H1 (cell line): ENCODE measurements at regions not wholly inside any gene's neighbourhood (a gene's known extent, or its start where the extent isn't known, plus 50 kb on each side); places are given as distances from the start of the nearest gene placed in this dataset.

ENCODE experiments used
- CTCF ChIA-PET: fragments of 300-600 bp; sonication (Branson Sonifier 250); formaldehyde crosslinking; loops from one replicate; lab custom pipeline; 2021; ENCODE audit not compliant: partially characterized antibody; lab: Charles Lee
- POLR2A ChIA-PET: fragments of 300-600 bp; sonication (Branson Sonifier 250); formaldehyde crosslinking; loops from one replicate; lab custom pipeline; 2021; ENCODE audit warnings: inconsistent platforms; ENCODE audit not compliant: partially characterized antibody; lab: Charles Lee
- DNase-seq, 2 experiments: peaks; one replicate each; pipeline versions ENCODE4 v3.0.0 to v3.0.0-alpha.2; 2010 to 2022; ENCODE audit warnings: low spot score in 2 of 2, low read depth in 1 of 2, mixed read lengths in 1 of 2
- FAIRE-seq: peaks from 2 replicates; lab custom pipeline; 2011; peaks lifted over from hg19 to GRCh38; lab: Jason Lieb, UNC
- H2AFZ ChIP-seq: 2 replicates; pipeline ENCODE4 v1.8.1; 2012; ENCODE audit warnings: low read length, inconsistent platforms
- H2AK5ac ChIP-seq: 2 replicates; pipeline ENCODE4 v1.6.1; 2013; ENCODE audit warnings: low read depth, low read length
- H2BK120ac ChIP-seq: replicated peaks from 2 replicates; pipeline ENCODE3; 2013; ENCODE audit warnings: low read depth, low read length, inconsistent platforms
- H2BK12ac ChIP-seq: 2 replicates; pipeline ENCODE4 v1.6.1; 2013; ENCODE audit warnings: low read depth, low read length
- H2BK15ac ChIP-seq: 2 replicates; pipeline ENCODE4 v1.6.1; 2013; ENCODE audit warnings: low read length
- H2BK20ac ChIP-seq: 2 replicates; pipeline ENCODE4 v1.6.1; 2013; ENCODE audit warnings: low read length
- H2BK5ac ChIP-seq: 2 replicates; pipeline ENCODE4 v1.6.1; 2013; ENCODE audit warnings: low read depth, low read length
- H3K14ac ChIP-seq: 2 replicates; pipeline ENCODE4 v1.6.1; 2013; ENCODE audit warnings: inconsistent platforms; ENCODE audit not compliant: insufficient read length
- H3K18ac ChIP-seq: 2 replicates; pipeline ENCODE4 v1.6.1; 2013; ENCODE audit warnings: low read length; ENCODE audit errors: extremely low read depth
- H3K23ac ChIP-seq: 2 replicates; pipeline ENCODE4 v1.6.1; 2013; ENCODE audit warnings: inconsistent platforms; ENCODE audit not compliant: insufficient read length
- H3K23me2 ChIP-seq: 2 replicates; pipeline ENCODE4 v1.6.1; 2013; ENCODE audit warnings: low read depth, low read length
- H3K27ac ChIP-seq: 2 replicates; pipeline ENCODE4 v1.6.1; 2011; ENCODE audit warnings: low read depth, low read length, inconsistent platforms
- H3K27me3 ChIP-seq, 4 experiments: replicated peaks in 1 of 4; 1 replicate in 1 of 4; 2 replicates in 3 of 4; pipeline versions ENCODE4 v1.6.1 to v1.8.1; 2011 to 2013; ENCODE audit warnings: low read length in 3 of 4, mild to moderate bottlenecking in 3 of 4, inconsistent platforms in 2 of 4, mixed read lengths in 2 of 4, moderate library complexity in 1 of 4; ENCODE audit not compliant: control insufficient read depth in 3 of 4, insufficient read depth in 3 of 4; ENCODE audit errors: extremely low read depth in 1 of 4
- H3K36me3 ChIP-seq, 4 experiments: 2 replicates each; pipeline versions ENCODE4 v1.6.1 to v1.8.1; 2011 to 2013; ENCODE audit warnings: mild to moderate bottlenecking in 4 of 4, low read length in 3 of 4, moderate library complexity in 2 of 4, control low read depth in 1 of 4, inconsistent platforms in 1 of 4; ENCODE audit not compliant: insufficient read depth in 4 of 4, control insufficient read depth in 2 of 4
- H3K4ac ChIP-seq: replicated peaks from 2 replicates; pipeline ENCODE3; 2013; ENCODE audit warnings: low read length, low read depth, mixed read lengths, inconsistent platforms; ENCODE audit not compliant: insufficient read length
- H3K4me1 ChIP-seq, 4 experiments: replicated peaks in 1 of 4; 1 replicate in 1 of 4; 2 replicates in 3 of 4; pipeline versions ENCODE4 v1.6.1 to v1.8.1; 2011 to 2013; ENCODE audit warnings: low read length in 3 of 4, inconsistent platforms in 2 of 4, mixed read lengths in 1 of 4; ENCODE audit not compliant: insufficient read depth in 4 of 4, control insufficient read depth in 3 of 4
- H3K4me2 ChIP-seq, 2 experiments: 2 replicates each; pipeline versions ENCODE4 v1.6.1 to v1.8.1; 2011 to 2013; ENCODE audit warnings: low read depth in 2 of 2, low read length in 2 of 2, control low read depth in 1 of 2, inconsistent platforms in 1 of 2, mild to moderate bottlenecking in 1 of 2; ENCODE audit not compliant: insufficient read depth in 1 of 2
- H3K4me3 ChIP-seq, 4 experiments: fragments of 200-600, 300-600 bp in 1 of 4; sonication (generic), shearing (Covaris generic), sonication (Bioruptor Twin) in 1 of 4; 2 replicates each; pipeline versions ENCODE4 v1.5.1 to v1.8.1; 2011 to 2016; ENCODE audit warnings: low read length in 4 of 4, low read depth in 3 of 4, control low read depth in 2 of 4, inconsistent platforms in 2 of 4, mild to moderate bottlenecking in 2 of 4, mixed read lengths in 1 of 4, moderate library complexity in 1 of 4; ENCODE audit not compliant: insufficient read depth in 2 of 4; ENCODE audit errors: extremely low read depth in 1 of 4
- H3K56ac ChIP-seq: replicated peaks from 2 replicates; pipeline ENCODE3; 2013; ENCODE audit warnings: low read depth, mild to moderate bottlenecking, mixed read lengths, low read length, inconsistent platforms; ENCODE audit not compliant: insufficient read length
- H3K79me1 ChIP-seq: 2 replicates; pipeline ENCODE4 v1.6.1; 2013; ENCODE audit warnings: low read depth, low read length, control low read depth
- H3K79me2 ChIP-seq, 2 experiments: 2 replicates each; pipeline versions ENCODE4 v1.6.1 to v1.8.1; 2012 to 2013; ENCODE audit warnings: low read length in 2 of 2, mild to moderate bottlenecking in 2 of 2, inconsistent platforms in 1 of 2; ENCODE audit not compliant: insufficient read depth in 2 of 2, control insufficient read depth in 1 of 2
- H3K9ac ChIP-seq, 4 experiments: replicated peaks in 1 of 4; 1 replicate in 1 of 4; 2 replicates in 3 of 4; pipeline versions ENCODE4 v1.6.1 to v1.8.1; 2011 to 2013; ENCODE audit warnings: low read depth in 3 of 4, low read length in 3 of 4, control low read depth in 2 of 4, mild to moderate bottlenecking in 2 of 4, moderate library complexity in 2 of 4, inconsistent platforms in 1 of 4; ENCODE audit errors: extremely low read depth in 1 of 4
- H3K9me3 ChIP-seq, 2 experiments: 2 replicates each; pipeline versions ENCODE4 v1.6.1 to v1.8.1; 2012 to 2013; ENCODE audit warnings: mild to moderate bottlenecking in 2 of 2, moderate library complexity in 2 of 2, control low read depth in 1 of 2, inconsistent platforms in 1 of 2, low read depth in 1 of 2, low read length in 1 of 2, mixed read lengths in 1 of 2; ENCODE audit not compliant: insufficient read depth in 2 of 2
- H4K20me1 ChIP-seq, 2 experiments: replicated peaks in 1 of 2; 2 replicates each; pipeline versions ENCODE3 to v1.8.1; 2011 to 2013; ENCODE audit warnings: inconsistent platforms in 2 of 2, low read length in 2 of 2, mild to moderate bottlenecking in 1 of 2; ENCODE audit not compliant: insufficient read depth in 2 of 2, control insufficient read depth in 1 of 2
- H4K5ac ChIP-seq: 2 replicates; pipeline ENCODE4 v1.6.1; 2013; ENCODE audit warnings: low read length, low read depth, mixed read lengths, inconsistent platforms; ENCODE audit not compliant: insufficient read length
- H4K8ac ChIP-seq: 2 replicates; pipeline ENCODE4 v1.8.0; 2013; ENCODE audit warnings: mild to moderate bottlenecking, moderate library complexity, low read length, inconsistent platforms; ENCODE audit not compliant: insufficient read depth; ENCODE audit errors: extremely low read depth
- H4K91ac ChIP-seq: replicated peaks from 2 replicates; pipeline ENCODE3; 2013; ENCODE audit warnings: low read length, mixed read lengths, inconsistent platforms; ENCODE audit not compliant: insufficient read length
- CHD2 ChIP-seq: IDR thresholded peaks from 2 replicates; pipeline ENCODE4 v1.6.1; 2012; ENCODE audit warnings: low read length, improper control_type of control experiment
- CREB1 ChIP-seq: IDR thresholded peaks from 2 replicates; pipeline ENCODE4 v1.6.1; 2012; ENCODE audit warnings: inconsistent platforms
- EGR1 ChIP-seq: IDR thresholded peaks from 2 replicates; pipeline ENCODE4 v1.6.1; 2011; ENCODE audit warnings: low read depth, low read length, borderline replicate concordance
- EP300 ChIP-seq, 2 experiments: IDR thresholded peaks; 1 replicate in 1 of 2; 2 replicates in 1 of 2; pipeline ENCODE4 v1.6.1; 2011 to 2012; ENCODE audit warnings: low read depth in 2 of 2, low read length in 2 of 2, mild to moderate bottlenecking in 2 of 2, borderline replicate concordance in 1 of 2, inconsistent platforms in 1 of 2, moderate library complexity in 1 of 2
- HDAC6 ChIP-seq: IDR thresholded peaks from one replicate; pipeline ENCODE4 v1.7.1; 2012; ENCODE audit warnings: low read depth, mild to moderate bottlenecking, inconsistent platforms, low read length, moderate library complexity
- KDM4A ChIP-seq: IDR thresholded peaks from one replicate; pipeline ENCODE4 v1.7.1; 2012; ENCODE audit warnings: low read depth, mild to moderate bottlenecking, moderate library complexity, low read length, inconsistent platforms; ENCODE audit not compliant: severe bottlenecking
- SUZ12 ChIP-seq: fragments of 200-600 bp; sonication (generic); IDR thresholded peaks from 2 replicates; pipeline ENCODE4 v1.6.1; 2012; ENCODE audit warnings: mild to moderate bottlenecking, inconsistent platforms, low read length, moderate library complexity, mixed read lengths
- YY1 ChIP-seq: IDR thresholded peaks from 2 replicates; pipeline ENCODE4 v1.6.1; 2011; ENCODE audit warnings: low read depth, mild to moderate bottlenecking, low read length
- ZNF274 ChIP-seq: IDR thresholded peaks from 2 replicates; pipeline ENCODE4 v1.7.0; 2012; ENCODE audit warnings: low read length, borderline replicate concordance; ENCODE audit errors: extremely low read depth
- WGBS, 2 experiments: shearing (Covaris generic) in 1 of 2; methylation state at CpG; one replicate each; pipeline versions ENCODE4 v1.1.6 to v1.1.7; 2013 to 2015; ENCODE audit warnings: low lambda C conversion rate in 2 of 2, mixed read lengths in 2 of 2, inconsistent platforms in 1 of 2, low coverage in 1 of 2, missing lambda C conversion rate in 1 of 2; ENCODE audit not compliant: insufficient replicate concordance in 2 of 2, insufficient coverage in 1 of 2, insufficient read length in 1 of 2; ENCODE audit errors: extremely low coverage in 1 of 2, missing lambda C conversion rate in 1 of 2; 5-methylcytosine and 5-hydroxymethylcytosine counted together

GRCh38 chr11:42713279-42713678 lies 598.5 kb upstream of the API5 start:
- no peaks in the 10 kb centered on the region for H3K23me2 ChIP-seq
- no peak overlapping the region for H3K4ac ChIP-seq
- POLR2A ChIA-PET = no interaction called here
- FAIRE-seq = no peak
- no peak overlapping the region for H3K9ac ChIP-seq
- H3K79me2 ChIP-seq = no peaks in the 10 kb centered on the region
- no peak overlapping the region for H2AFZ ChIP-seq
- H3K9me3 ChIP-seq = no peaks in the 10 kb centered on the region
- no peak overlapping the region for H2BK20ac ChIP-seq
- no peak overlapping the region for H4K5ac ChIP-seq
- no peak overlapping the region for H2AK5ac ChIP-seq
- no peaks in the 10 kb centered on the region for H4K20me1 ChIP-seq
- no peak overlapping the region for H2BK15ac ChIP-seq
- H3K18ac ChIP-seq = no peak overlapping the region
- no peak overlapping the region for H3K27ac ChIP-seq
- H3K36me3 ChIP-seq = no peaks in the 10 kb centered on the region
- 80% methylated on average over 1 of the region's 1 CpG; no CpG with 5 or more reads in 1 of the 2 experiments for WGBS, 2 experiments
- H4K91ac ChIP-seq = no peak overlapping the region
- CTCF ChIA-PET = no interaction called here
- no peak overlapping the region for H3K23ac ChIP-seq
- no peak overlapping the region for H3K14ac ChIP-seq
- TF ChIP-seq KDM4A (no peak), CHD2 (no peak), SUZ12 (no peak), ZNF274 (no peak), CREB1 (no peak), HDAC6 (no peak), EGR1 (no peak), EP300 (IDR thresholded peaks at IDR 0.05; ENCODE audit: borderline replicate concordance in 1 of 2, low read depth in 2 of 2, low read length in 2 of 2) (no peak), YY1 (no peak)
- DNase-seq = no peak
- no peak overlapping the region for H3K4me3 ChIP-seq
- no peak overlapping the region for H2BK120ac ChIP-seq
- H2BK5ac ChIP-seq = no peak overlapping the region
- no peak overlapping the region for H3K4me2 ChIP-seq
- H3K27me3 ChIP-seq = no peaks in the 10 kb centered on the region
- H4K8ac ChIP-seq = no peak overlapping the region
- H3K79me1 ChIP-seq = no peaks in the 10 kb centered on the region
- H2BK12ac ChIP-seq = no peak overlapping the region
- no peak overlapping the region for H3K56ac ChIP-seq
- no peaks in the 10 kb centered on the region for H3K4me1 ChIP-seq
